ENCODE measurements at regions not wholly inside any gene's neighbourhood (a gene's known extent, or its start where the extent isn't known, plus 50 kb on each side); places are given as distances from the start of the nearest gene placed in this dataset.

DNA sequence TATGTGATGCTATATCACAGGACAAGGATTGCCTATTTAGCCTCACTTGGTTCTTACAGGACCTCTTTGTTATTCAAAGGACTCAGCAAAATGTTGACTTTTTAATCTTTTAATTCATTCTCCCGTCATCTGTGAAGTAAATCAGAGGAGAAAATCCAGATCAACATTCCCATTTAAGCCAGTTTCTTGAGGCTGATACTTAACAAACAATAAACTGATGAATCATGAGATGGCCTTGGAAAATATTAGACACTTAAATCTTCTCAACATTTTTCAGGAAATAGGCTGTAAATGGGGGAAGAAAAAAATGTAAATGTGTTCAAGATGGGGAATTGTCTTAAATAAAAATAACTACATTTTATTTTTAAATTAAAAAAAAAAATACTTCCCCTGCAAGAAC is 55.9 kb upstream of the UBR2 start:
- H3K4me1 ChIP-seq (ENCODE audit: control insufficient read depth, insufficient read depth, low read length), result no peaks in the 10 kb centered on the region
- no peak overlapping the region for H3K27ac ChIP-seq (ENCODE audit: extremely low read depth, low read depth, low read length)
- no peak overlapping the region for H3K4me3 ChIP-seq (ENCODE audit: low read depth, low read length)
- TF ChIP-seq ZNF184 (tag by site-specific recombination; IDR thresholded peaks at IDR 0.05) (no peak), ZNF624 (tag by site-specific recombination; IDR thresholded peaks at IDR 0.05) (no peak), ZNF521 (tag by site-specific recombination; IDR thresholded peaks at IDR 0.05) (no peak), ZNF391 (tag by site-specific recombination; IDR thresholded peaks at IDR 0.05; ENCODE audit: borderline replicate concordance, low read depth) (no peak), SCRT1 (tag by site-specific recombination; IDR thresholded peaks at IDR 0.05; ENCODE audit: borderline replicate concordance) (no peak), MZF1 (tag by site-specific recombination; IDR thresholded peaks at IDR 0.05; ENCODE audit: borderline replicate concordance) (no peak), ZNF677 (tag by site-specific recombination; IDR thresholded peaks at IDR 0.05) (no peak), ZNF324 (tag by site-specific recombination; IDR thresholded peaks at IDR 0.05) (no peak), ZFP37 (tag by site-specific recombination; IDR thresholded peaks at IDR 0.05) (no peak), ZNF174 (tag by site-specific recombination; IDR thresholded peaks at IDR 0.05) (no peak), ZNF558 (tag by site-specific recombination; IDR thresholded peaks at IDR 0.05) (no peak), ZNF585B (tag by site-specific recombination; IDR thresholded peaks at IDR 0.05) (no peak), ZFP41 (tag by site-specific recombination; IDR thresholded peaks at IDR 0.05; ENCODE audit: borderline replicate concordance) (no peak), SALL2 (tag by site-specific recombination; IDR thresholded peaks at IDR 0.05; ENCODE audit: borderline replicate concordance) (no peak), ZFP3 (tag by site-specific recombination; IDR thresholded peaks at IDR 0.05; ENCODE audit: low read depth) (no peak), ZNF626 (tag by site-specific recombination; IDR thresholded peaks at IDR 0.05) (no peak), KLF8 (tag by site-specific recombination; IDR thresholded peaks at IDR 0.05) (no peak)
- TF ChIP-seq, protein P1, sequence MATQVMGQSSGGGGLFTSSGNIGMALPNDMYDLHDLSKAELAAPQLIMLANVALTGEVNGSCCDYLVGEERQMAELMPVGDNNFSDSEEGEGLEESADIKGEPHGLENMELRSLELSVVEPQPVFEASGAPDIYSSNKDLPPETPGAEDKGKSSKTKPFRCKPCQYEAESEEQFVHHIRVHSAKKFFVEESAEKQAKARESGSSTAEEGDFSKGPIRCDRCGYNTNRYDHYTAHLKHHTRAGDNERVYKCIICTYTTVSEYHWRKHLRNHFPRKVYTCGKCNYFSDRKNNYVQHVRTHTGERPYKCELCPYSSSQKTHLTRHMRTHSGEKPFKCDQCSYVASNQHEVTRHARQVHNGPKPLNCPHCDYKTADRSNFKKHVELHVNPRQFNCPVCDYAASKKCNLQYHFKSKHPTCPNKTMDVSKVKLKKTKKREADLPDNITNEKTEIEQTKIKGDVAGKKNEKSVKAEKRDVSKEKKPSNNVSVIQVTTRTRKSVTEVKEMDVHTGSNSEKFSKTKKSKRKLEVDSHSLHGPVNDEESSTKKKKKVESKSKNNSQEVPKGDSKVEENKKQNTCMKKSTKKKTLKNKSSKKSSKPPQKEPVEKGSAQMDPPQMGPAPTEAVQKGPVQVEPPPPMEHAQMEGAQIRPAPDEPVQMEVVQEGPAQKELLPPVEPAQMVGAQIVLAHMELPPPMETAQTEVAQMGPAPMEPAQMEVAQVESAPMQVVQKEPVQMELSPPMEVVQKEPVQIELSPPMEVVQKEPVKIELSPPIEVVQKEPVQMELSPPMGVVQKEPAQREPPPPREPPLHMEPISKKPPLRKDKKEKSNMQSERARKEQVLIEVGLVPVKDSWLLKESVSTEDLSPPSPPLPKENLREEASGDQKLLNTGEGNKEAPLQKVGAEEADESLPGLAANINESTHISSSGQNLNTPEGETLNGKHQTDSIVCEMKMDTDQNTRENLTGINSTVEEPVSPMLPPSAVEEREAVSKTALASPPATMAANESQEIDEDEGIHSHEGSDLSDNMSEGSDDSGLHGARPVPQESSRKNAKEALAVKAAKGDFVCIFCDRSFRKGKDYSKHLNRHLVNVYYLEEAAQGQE (tag by site-specific recombination; IDR thresholded peaks at IDR 0.05), result no peak
- no peaks in the 10 kb centered on the region for H3K9me3 ChIP-seq (ENCODE audit: control insufficient read depth, insufficient read depth, low read depth, low read length)
- H3K36me3 ChIP-seq (ENCODE audit: control insufficient read depth in 2 of 2, insufficient read depth in 1 of 2, low read length in 2 of 2), result no peaks in the 10 kb centered on the region
- CTCF ChIA-PET, result interaction anchor here (0.6 to 0.8 kb wide), 2 partner anchors 12 to 213 kb away, joined by 3 read pairs; no protein-coding TSS in a partner anchor
- POLR2A ChIA-PET, result interaction anchor here (0.6 kb wide), 1 partner anchor 457 kb away, joined by 3 read pairs; no protein-coding TSS in a partner anchor

DNA sequence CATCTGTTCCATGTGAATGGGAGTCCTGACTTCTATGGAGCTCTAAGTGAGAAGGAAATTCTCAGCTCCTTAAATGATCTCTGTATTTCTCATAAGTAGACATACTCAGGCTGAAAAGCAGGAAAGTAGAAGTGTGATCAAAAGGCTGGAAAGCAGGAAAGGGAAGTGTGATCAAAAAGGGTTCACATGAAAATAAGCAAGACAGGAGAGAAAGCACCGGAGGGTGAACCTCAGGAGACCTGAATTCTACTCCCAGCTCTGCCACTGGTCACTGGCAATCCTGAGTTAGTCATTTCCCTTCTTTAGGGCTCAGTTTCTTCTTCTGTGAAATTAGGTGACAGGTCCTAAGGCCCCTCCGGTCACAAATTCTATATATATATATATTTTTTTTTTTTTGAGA is 55.5 kb upstream of the TRERF1 start:
- no peak overlapping the region for H3K27ac ChIP-seq (ENCODE audit: extremely low read depth, low read depth, low read length)
- ChIA-PET CTCF (interaction anchor here (0.5 to 1.5 kb wide), 5 partner anchors 13 to 58 kb away, joined by 3 to 8 read pairs (median 3); no protein-coding TSS in a partner anchor), POLR2A (interaction anchor here (0.6 kb wide), 2 partner anchors 41 to 458 kb away, joined by 3 read pairs; no protein-coding TSS in a partner anchor)
- TF ChIP-seq, protein P2, sequence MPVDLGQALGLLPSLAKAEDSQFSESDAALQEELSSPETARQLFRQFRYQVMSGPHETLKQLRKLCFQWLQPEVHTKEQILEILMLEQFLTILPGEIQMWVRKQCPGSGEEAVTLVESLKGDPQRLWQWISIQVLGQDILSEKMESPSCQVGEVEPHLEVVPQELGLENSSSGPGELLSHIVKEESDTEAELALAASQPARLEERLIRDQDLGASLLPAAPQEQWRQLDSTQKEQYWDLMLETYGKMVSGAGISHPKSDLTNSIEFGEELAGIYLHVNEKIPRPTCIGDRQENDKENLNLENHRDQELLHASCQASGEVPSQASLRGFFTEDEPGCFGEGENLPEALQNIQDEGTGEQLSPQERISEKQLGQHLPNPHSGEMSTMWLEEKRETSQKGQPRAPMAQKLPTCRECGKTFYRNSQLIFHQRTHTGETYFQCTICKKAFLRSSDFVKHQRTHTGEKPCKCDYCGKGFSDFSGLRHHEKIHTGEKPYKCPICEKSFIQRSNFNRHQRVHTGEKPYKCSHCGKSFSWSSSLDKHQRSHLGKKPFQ (tag by site-specific recombination; IDR thresholded peaks at IDR 0.05), result no peak
- TF ChIP-seq ZFP37 (tag by site-specific recombination; IDR thresholded peaks at IDR 0.05), result no peak
- no peak for TF ChIP-seq ZNF266 (tag by site-specific recombination; IDR thresholded peaks at IDR 0.05; ENCODE audit: low read depth)
- no peak for TF ChIP-seq ZNF843 (tag by site-specific recombination; IDR thresholded peaks at IDR 0.05)
- no peak for TF ChIP-seq ZNF571 (tag by site-specific recombination; IDR thresholded peaks at IDR 0.05)
- TF ChIP-seq, protein P3, sequence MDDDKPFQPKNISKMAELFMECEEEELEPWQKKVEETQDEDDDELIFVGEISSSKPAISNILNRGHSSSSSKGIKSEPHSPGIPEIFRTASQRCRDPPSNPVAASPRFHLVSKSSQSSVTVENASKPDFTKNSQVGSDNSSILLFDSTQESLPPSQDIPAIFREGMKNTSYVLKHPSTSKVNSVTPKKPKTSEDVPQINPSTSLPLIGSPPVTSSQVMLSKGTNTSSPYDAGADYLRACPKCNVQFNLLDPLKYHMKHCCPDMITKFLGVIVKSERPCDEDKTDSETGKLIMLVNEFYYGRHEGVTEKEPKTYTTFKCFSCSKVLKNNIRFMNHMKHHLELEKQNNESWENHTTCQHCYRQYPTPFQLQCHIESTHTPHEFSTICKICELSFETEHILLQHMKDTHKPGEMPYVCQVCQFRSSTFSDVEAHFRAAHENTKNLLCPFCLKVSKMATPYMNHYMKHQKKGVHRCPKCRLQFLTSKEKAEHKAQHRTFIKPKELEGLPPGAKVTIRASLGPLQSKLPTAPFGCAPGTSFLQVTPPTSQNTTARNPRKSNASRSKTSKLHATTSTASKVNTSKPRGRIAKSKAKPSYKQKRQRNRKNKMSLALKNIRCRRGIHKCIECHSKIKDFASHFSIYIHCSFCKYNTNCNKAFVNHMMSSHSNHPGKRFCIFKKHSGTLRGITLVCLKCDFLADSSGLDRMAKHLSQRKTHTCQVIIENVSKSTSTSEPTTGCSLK (tag by site-specific recombination; IDR thresholded peaks at IDR 0.05), result no peak
- TF ChIP-seq OSR2 (tag by site-specific recombination; IDR thresholded peaks at IDR 0.05), result no peak
- TF ChIP-seq ZNF350 (tag by site-specific recombination; IDR thresholded peaks at IDR 0.05), result no peak
- no peak for TF ChIP-seq YY2 (tag by site-specific recombination; IDR thresholded peaks at IDR 0.05)
- TF ChIP-seq ZNF394 (tag by site-specific recombination; IDR thresholded peaks at IDR 0.05; ENCODE audit: borderline replicate concordance), result no peak
- no peak for TF ChIP-seq ZSCAN16 (tag by site-specific recombination; IDR thresholded peaks at IDR 0.05)
- no peak for TF ChIP-seq ZNF274 (IDR thresholded peaks at IDR 0.05; ENCODE audit: low read length)
- no peak for TF ChIP-seq ZNF274 (tag by site-specific recombination; IDR thresholded peaks at IDR 0.05; ENCODE audit: borderline replicate concordance)
- no peaks in the 10 kb centered on the region for H3K36me3 ChIP-seq (ENCODE audit: control insufficient read depth in 2 of 2, insufficient read depth in 1 of 2, low read length in 2 of 2)
- H3K4me3 ChIP-seq (ENCODE audit: low read depth, low read length), result no peak overlapping the region
- H3K9me3 ChIP-seq (ENCODE audit: control insufficient read depth, insufficient read depth, low read depth, low read length), result no peaks in the 10 kb centered on the region
- H3K4me1 ChIP-seq (ENCODE audit: control insufficient read depth, insufficient read depth, low read length), result no peaks in the 10 kb centered on the region
